Bronchial epithelial cell (primary cell): ENCODE measurements at regions not wholly inside any gene's neighbourhood (a gene's known extent, or its start where the extent isn't known, plus 50 kb on each side); places are given as distances from the start of the nearest gene placed in this dataset.

ENCODE experiments used
- DNase-seq: peaks from one replicate; pipeline ENCODE4 v3.0.0-alpha.2; 2010; ENCODE audit warnings: low read depth
- FAIRE-seq: peaks from 2 replicates; lab custom pipeline; 2011; peaks lifted over from hg19 to GRCh38; lab: Jason Lieb, UNC
- H3K27me3 ChIP-seq: 2 replicates; pipeline ENCODE4 v1.5.1; 2011; ENCODE audit warnings: low read length; ENCODE audit not compliant: control insufficient read depth, insufficient read depth
- H3K36me3 ChIP-seq: 2 replicates; pipeline ENCODE4 v1.5.1; 2011; ENCODE audit warnings: low read length; ENCODE audit not compliant: control insufficient read depth, insufficient read depth
- H3K4me3 ChIP-seq: 2 replicates; pipeline ENCODE4 v1.5.1; 2011; ENCODE audit warnings: mild to moderate bottlenecking, low read depth, low read length, control low read depth
- CTCF ChIP-seq: IDR thresholded peaks from 2 replicates; pipeline ENCODE4 v1.5.1; 2011; ENCODE audit warnings: mild to moderate bottlenecking, moderate library complexity, low read length, control low read depth, inconsistent platforms; ENCODE audit not compliant: insufficient read depth, severe bottlenecking

DNA sequence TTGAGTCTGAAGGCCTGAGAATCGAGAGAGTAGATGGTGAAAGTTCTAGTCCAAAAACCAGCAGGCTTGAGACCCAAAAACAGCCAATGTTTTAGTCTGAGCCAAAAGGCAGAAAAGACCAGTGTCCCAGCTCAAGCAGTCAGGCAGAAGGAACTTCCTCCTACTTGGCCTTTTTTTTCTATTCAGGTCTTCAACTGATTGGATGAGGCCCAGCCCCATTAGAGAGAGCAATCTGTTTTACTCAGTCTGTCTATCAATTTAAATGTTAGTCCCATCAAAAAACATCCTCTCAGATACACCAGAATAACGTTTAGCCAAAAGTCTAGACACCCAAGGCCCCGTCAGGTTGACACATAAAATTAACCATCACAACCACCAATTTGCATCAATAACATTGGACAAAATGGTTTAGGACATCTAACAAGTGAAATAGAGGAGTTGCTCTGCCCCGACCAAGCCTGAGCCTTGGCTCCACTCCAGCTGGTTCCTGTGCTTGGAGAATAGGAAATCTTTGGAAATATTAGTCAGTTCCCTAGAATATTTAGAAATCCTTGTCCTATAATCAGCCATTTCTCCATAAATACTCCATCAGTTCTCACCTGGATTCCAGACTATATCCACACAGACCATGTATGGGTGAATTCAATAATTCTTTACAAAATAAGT, 51.4 kb upstream of the LIPC start:
- Histone ChIP-seq H3K36me3 (no peaks in the 10 kb centered on the region), H3K4me3 (no peak overlapping the region), H3K27me3 (no peaks in the 10 kb centered on the region)
- DNase-seq: no peak
- TF ChIP-seq CTCF: no peak
- FAIRE-seq: no peak

DNA sequence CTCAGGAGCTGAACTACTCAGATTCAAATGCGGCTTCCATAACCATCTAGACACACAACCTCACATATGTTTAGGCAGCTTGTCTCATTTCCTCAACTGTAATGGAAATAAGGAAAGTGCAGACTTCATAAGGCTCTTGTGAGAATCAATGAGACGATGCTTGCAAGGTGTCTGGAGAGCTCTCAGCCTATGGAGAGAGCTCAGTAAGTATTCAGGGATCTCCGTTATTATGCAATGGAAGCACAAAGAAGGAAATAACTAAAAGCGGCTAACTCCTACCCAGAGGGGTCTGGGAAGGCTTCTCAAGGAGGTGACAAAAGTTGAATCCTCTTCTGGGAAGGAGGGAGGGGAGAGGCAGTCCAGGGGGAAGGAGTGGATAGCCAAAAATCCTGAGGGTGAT, 50.1 kb upstream of the LIPC start:
- DNase-seq: no peak
- no peak for TF ChIP-seq CTCF
- no peak overlapping the region for H3K4me3 ChIP-seq
- H3K36me3 ChIP-seq: no peaks in the 10 kb centered on the region
- FAIRE-seq: no peak
- H3K27me3 ChIP-seq: no peaks in the 10 kb centered on the region
